NCI-H748 treated with DMSO at 0.1 percent for 48 hours (cell line): ENCODE measurements at regions not wholly inside any gene's neighbourhood (a gene's known extent, or its start where the extent isn't known, plus 50 kb on each side); places are given as distances from the start of the nearest gene placed in this dataset.
"Not testable (repeated sequence)": the region's sequence is repeated elsewhere in the genome, so short reads cannot be mapped to it uniquely, and the experiment has no call there.

Source experiments
- DNase-seq: peaks from one replicate; lab custom pipeline; 2025; lab: John Stamatoyannopoulos, UW

GRCh38 chr10:83517456-83517855 is 621.9 kb upstream of the GHITM start:
- DNase-seq = no peak

GRCh38 chr10:83518779-83519178 is 620.5 kb upstream of the GHITM start:
- DNase-seq = no peak

GRCh38 chr10:83520386-83520785 is 618.9 kb upstream of the GHITM start:
- not testable (repeated sequence) for DNase-seq

GRCh38 chr10:83522456-83522855 is 616.9 kb upstream of the GHITM start:
- no peak for DNase-seq

GRCh38 chr10:83522881-83523386 is 616.4 kb upstream of the GHITM start:
- no peak for DNase-seq

GRCh38 chr10:83527934-83528333 is 611.4 kb upstream of the GHITM start:
- no peak for DNase-seq

GRCh38 chr10:83533290-83533689 is 606.0 kb upstream of the GHITM start:
- no peak for DNase-seq

- no peak for DNase-seq
Measured at GRCh38 chr10:83536426-83536825, 602.9 kb upstream of the GHITM start.

GRCh38 chr10:83538047-83538446 is 601.3 kb upstream of the GHITM start:
- no peak for DNase-seq

GRCh38 chr10:83539528-83540308 is 599.6 kb upstream of the GHITM start:
- no peak for DNase-seq

- DNase-seq = no peak
Measured at GRCh38 chr10:83541046-83541445, 598.3 kb upstream of the GHITM start.

- no peak for DNase-seq
Measured at GRCh38 chr10:83542774-83543411, 596.4 kb upstream of the GHITM start.

- DNase-seq = no peak
Measured at GRCh38 chr10:83543691-83544462, 595.4 kb upstream of the GHITM start.

GRCh38 chr10:83545901-83546391 is 593.4 kb upstream of the GHITM start:
- DNase-seq = no peak

GRCh38 chr10:83551190-83551589 is 588.1 kb upstream of the GHITM start:
- not testable (repeated sequence) for DNase-seq

- no peak for DNase-seq
Measured at GRCh38 chr10:83553366-83553765, 585.9 kb upstream of the GHITM start.

GRCh38 chr10:83555264-83555663 is 584.0 kb upstream of the GHITM start:
- DNase-seq = no peak

GRCh38 chr10:83562381-83562780 is 576.9 kb upstream of the GHITM start:
- no peak for DNase-seq

GRCh38 chr10:83564889-83565588 is 574.3 kb upstream of the GHITM start:
- no peak for DNase-seq

- no peak for DNase-seq
Measured at GRCh38 chr10:83572036-83572435, 567.3 kb upstream of the GHITM start.

- no peak for DNase-seq
Measured at GRCh38 chr10:83574770-83575169, 564.5 kb upstream of the GHITM start.

GRCh38 chr10:83577421-83577820 is 561.9 kb upstream of the GHITM start:
- no peak for DNase-seq
